NCI-H748 treated with DMSO at 0.1 percent for 48 hours (cell line): ENCODE measurements at regions not wholly inside any gene's neighbourhood (a gene's known extent, or its start where the extent isn't known, plus 50 kb on each side); places are given as distances from the start of the nearest gene placed in this dataset.
A peak's percentile ranks its signal among the peaks of the same experiment; 100 is the strongest.

ENCODE experiments used
- DNase-seq: peaks from one replicate; lab custom pipeline; 2025; lab: John Stamatoyannopoulos, UW

DNA sequence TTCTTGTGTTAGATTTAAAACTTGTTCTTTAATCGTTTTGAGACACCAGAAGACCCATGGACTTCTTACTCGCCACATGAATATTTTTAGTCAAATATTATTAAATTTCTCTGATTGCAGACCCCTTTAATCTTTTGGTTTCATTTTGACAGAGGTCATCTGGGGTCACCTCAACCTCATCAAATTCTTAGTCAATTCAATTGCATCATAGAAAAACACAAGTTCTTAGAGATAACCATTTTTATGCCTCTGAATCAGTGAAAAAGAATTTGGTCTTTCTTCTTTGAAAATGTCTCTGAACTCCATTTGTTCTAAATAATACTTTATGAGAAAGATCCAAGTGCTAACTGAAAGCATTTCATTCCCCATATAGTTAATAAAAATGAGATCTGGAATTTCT lies 55.2 kb upstream of the CBLN4 start:
- no peak for DNase-seq

DNA sequence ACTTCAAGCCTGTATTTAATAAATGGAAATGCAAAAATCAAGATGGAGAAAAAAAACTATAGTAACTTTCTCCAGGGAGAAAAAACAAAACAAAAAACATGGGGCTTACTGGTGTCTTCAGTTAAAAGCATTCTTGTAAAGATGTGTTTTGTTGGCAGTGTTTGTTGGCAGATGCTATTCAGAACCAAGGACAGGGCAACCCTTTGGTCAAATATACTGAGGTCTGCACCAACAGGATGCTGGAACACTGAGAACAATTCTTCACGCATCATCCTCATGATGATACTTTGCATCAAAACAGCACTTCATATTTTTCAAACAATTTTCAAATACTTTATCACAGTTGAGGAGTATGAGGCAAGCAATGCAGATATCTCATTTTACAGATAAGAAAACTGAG lies 63.7 kb upstream of the CBLN4 start:
- DNase-seq = no peak

- DNase-seq = no peak
Measured at GRCh38 chr20:56072165-56072564, 66.8 kb upstream of the CBLN4 start.

GRCh38 chr20:56088375-56088774 lies 83.1 kb upstream of the CBLN4 start:
- no peak for DNase-seq

- DNase-seq = no peak
Measured at GRCh38 chr20:56091628-56092234, 86.4 kb upstream of the CBLN4 start.

- DNase-seq = no peak
Measured at GRCh38 chr20:56094228-56094627, 88.9 kb upstream of the CBLN4 start.

DNA sequence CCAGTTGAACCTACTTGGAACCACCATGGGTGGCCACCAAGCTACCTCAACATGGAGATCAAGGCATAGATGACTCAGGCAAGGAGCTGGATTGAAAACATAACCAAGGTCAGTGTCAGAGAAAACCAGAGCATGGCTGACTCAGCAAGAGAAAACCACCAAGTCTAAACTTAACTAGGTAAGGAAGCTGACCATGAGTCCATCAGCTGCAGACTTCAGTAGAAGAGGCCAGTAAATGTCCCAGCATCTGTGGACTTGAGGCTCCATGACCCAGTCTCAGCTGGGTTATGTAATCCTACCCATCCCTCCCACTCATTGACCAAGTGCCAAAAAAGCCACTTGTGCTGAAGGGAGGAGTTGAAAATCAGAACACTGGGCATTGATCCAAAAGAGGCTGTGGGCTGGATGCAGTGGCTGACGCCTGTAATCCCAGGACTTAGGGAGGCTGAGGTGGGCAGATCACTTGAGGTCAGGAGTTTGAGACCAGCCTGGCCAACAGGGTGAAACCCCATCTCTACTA lies 93.7 kb upstream of the CBLN4 start:
- no peak for DNase-seq

DNA sequence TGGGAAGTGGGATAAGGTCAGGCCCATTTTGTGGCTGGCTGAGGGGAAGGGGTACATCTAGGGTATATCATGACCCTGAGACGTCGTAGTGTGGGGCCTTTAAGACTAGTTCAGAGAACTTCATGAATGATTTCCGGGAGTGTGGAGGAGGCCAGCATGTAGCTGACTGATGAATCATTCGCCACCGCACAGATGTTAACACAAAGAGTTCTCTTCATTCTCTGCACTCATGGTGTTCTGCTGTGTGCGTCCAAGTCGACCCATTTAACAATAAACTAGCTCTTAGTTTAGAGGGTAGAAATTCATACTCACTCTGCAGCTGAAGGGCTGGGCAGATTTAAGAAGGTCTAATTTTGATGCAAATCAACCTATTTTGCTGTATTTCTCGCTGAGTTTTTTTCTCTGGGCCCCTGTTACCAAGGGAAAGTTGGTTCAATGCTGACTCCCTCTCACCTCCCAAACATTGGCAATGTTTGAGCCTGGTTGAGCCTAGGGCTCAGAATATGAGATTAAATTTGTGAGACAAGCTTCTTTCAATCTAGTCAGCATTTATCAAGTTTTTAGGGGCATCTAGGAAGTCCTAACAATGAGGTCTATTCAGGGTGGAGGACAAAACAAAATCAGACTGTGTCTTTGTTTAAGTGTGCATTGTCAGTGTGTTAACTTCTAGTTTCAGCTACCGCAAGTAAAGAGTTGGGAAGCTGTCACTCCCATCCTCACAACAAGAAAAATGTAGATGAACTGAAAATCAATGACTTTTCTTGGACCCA lies 106.8 kb upstream of the CBLN4 start:
- no peak for DNase-seq

DNA sequence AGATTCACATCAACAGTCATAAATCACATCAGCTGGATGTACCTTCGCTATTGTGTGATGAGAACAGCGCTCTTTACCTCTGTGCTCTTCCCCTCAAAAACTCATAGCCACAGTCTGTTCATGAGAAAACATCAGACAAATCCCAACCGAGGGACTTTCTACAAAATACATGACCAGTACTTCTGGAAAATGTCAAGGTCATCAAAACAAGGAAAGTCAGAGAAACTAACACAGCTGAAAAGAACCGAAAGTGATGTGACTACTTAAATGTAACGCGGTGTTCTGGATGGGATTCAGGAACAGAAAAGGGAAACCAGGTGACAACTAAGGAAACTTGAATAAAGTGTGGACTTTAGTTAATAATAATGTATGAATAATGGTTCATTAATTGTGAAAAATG lies 112.0 kb upstream of the CBLN4 start:
- DNase-seq = no peak

DNA sequence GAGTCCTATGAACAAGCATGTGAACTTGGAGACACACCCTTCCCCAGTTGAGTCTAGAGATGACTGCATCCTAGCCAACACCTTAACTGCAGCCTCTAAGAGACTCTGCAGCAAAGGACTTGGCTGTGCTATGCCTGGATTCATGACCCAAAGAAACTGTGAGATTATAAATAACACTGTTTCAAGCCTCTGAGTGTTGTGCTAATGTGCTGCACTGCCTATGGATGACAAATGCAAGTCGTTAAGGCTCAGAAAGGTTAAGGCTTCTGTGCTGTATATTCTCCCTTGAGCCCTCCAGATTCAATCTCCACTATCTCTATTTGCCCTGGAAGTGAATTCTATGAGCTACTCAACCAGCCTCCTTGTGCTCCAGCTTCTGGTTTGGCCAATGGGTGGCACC lies 116.5 kb upstream of the CBLN4 start:
- no peak for DNase-seq

DNA sequence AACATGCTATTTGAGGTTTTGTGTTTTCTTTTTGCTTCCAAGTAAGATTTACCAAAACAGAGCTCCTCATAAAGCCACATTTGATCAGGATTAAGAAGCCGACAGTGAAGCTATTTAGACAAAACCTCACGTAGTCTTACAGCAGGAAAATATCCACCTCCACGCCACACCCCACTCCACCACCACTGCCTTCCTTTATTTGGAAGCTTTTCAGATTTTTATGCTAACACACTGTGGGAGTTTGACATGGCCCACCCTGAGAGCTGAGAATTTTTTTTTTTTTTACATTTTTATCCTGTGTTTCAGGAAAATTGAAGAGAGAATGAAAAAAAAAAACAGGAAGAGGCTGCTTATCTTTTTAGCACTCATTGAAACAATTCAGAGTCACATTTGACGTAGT lies 104.8 kb upstream of the MC3R start:
- DNase-seq = no peak

DNA sequence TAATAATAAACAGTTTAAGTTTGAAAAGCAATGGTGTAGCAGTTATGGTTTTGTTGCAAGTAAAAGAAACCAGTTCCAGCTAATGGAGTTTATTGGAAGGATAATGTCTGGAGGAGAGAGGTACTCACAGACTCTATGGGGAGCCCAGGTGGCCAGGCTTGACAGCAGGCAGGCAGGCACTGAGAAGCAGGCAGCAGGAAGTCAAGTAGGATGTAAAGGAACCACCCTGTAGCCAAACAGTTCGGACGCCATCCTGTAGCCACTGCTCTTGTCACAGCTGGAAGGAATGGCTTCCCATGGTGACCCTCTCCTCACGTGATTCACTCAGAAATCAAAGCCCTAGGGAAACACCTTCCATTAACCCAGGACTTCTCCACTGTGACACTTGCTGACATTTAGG lies 96.7 kb upstream of the MC3R start:
- no peak for DNase-seq

GRCh38 chr20:56153926-56154325 lies 94.6 kb upstream of the MC3R start:
- no peak for DNase-seq

DNA sequence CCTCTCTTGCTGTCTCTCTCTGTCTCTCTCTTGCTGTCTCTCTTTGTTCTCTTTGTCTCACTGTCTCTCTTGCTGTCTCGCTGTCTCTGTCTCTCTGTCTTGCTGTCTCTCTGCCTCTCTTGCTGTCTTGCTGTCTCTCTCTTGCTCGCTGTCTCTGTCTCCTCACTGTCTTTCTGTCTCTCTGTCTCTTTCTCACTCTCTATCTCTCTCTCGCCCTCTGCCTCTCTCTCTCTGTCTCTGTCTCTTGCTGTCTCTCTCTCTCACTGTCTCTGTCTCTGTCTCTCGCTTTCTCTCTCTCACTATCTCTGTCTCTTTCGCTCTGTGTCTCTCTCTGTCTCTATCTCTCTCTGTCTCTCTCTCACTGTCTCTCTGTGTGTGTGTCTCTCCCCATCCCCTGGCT lies 92.9 kb upstream of the MC3R start:
- no peak for DNase-seq

- DNase-seq = peak; percentile 39
Measured at GRCh38 chr20:56157530-56158203, 90.9 kb upstream of the MC3R start.

GRCh38 chr20:56158489-56158888 lies 90.0 kb upstream of the MC3R start:
- no peak for DNase-seq

GRCh38 chr20:56160956-56161355 lies 87.6 kb upstream of the MC3R start:
- no peak for DNase-seq

- no peak for DNase-seq
Measured at GRCh38 chr20:56163806-56164205, 84.7 kb upstream of the MC3R start.

DNA sequence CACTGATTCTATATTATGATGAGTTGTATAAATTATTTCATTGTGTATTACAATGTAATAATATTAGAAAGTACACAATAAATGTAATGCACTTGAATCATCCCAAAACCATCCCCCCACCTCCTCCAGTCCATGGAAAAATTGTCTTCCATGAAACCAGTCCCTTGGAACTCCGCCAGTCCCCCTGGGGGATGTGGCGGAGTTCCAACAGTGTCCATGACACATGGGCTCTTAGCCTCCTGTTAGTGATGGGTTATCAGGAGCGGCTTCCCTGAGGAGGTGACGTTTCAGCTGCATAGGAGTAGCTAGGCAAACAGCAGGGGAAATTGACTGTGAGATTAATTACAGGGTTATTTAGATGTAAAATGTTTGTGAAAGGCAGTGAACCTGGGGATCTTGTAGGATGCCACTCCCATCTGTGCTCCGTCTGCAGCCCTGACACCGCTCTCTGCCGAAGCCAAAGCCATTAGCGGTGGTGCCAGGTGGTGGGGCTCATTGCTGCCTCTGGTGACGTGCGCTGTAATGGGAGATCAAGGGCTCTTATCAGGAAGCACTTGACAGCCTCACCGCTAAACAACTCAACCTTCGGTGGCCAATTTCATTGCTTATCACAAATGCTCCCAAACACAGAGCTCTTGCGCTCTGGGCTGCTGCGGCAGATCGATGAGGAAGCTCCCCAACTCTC lies 81.6 kb upstream of the MC3R start:
- DNase-seq = peak; percentile 36

- DNase-seq = no peak
Measured at GRCh38 chr20:56171087-56172012, 77.2 kb upstream of the MC3R start.

GRCh38 chr20:56173438-56173837 lies 75.1 kb upstream of the MC3R start:
- DNase-seq = no peak
